D721Med (cell line): ENCODE measurements at regions not wholly inside any gene's neighbourhood (a gene's known extent, or its start where the extent isn't known, plus 50 kb on each side); places are given as distances from the start of the nearest gene placed in this dataset.
"Not testable (repeated sequence)": the region's sequence is repeated elsewhere in the genome, so short reads cannot be mapped to it uniquely, and the experiment has no call there.

Experiments used
- DNase-seq: peaks from one replicate; pipeline ENCODE4 v3.0.0; 2011; ENCODE audit warnings: low spot score; ENCODE audit not compliant: insufficient read length
- FAIRE-seq: peaks from 2 replicates; lab custom pipeline; 2011; peaks lifted over from hg19 to GRCh38; lab: Jason Lieb, UNC
- TF ChIP-seq, protein P1 (sequence below): IDR thresholded peaks from 2 replicates; pipeline ENCODE4 v1.5.1; 2012; ENCODE audit warnings: mild to moderate bottlenecking, control low read depth; ENCODE audit not compliant: insufficient read depth; ENCODE audit errors: missing control alignments

GRCh38 chr21:18722193-18722592 lies 318.6 kb upstream of the TMPRSS15 start:
- TF ChIP-seq, protein P1, sequence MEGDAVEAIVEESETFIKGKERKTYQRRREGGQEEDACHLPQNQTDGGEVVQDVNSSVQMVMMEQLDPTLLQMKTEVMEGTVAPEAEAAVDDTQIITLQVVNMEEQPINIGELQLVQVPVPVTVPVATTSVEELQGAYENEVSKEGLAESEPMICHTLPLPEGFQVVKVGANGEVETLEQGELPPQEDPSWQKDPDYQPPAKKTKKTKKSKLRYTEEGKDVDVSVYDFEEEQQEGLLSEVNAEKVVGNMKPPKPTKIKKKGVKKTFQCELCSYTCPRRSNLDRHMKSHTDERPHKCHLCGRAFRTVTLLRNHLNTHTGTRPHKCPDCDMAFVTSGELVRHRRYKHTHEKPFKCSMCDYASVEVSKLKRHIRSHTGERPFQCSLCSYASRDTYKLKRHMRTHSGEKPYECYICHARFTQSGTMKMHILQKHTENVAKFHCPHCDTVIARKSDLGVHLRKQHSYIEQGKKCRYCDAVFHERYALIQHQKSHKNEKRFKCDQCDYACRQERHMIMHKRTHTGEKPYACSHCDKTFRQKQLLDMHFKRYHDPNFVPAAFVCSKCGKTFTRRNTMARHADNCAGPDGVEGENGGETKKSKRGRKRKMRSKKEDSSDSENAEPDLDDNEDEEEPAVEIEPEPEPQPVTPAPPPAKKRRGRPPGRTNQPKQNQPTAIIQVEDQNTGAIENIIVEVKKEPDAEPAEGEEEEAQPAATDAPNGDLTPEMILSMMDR, result no peak
- FAIRE-seq, result no peak

GRCh38 chr21:18723171-18723570 lies 319.6 kb upstream of the TMPRSS15 start:
- no peak for FAIRE-seq
- TF ChIP-seq, protein P1, result no peak

More at GRCh38 chr21:18722193-18722592, 318.6 kb upstream of the TMPRSS15 start:
- DNase-seq, result no peak

GRCh38 chr21:18725653-18726052 lies 322.1 kb upstream of the TMPRSS15 start:
- no peak for FAIRE-seq
- no peak for DNase-seq
- TF ChIP-seq, protein P1, result no peak

More at GRCh38 chr21:18723171-18723570, 319.6 kb upstream of the TMPRSS15 start:
- DNase-seq, result no peak

GRCh38 chr21:18741954-18742353 lies 338.4 kb upstream of the TMPRSS15 start:
- TF ChIP-seq, protein P1, result no peak
- DNase-seq, result no peak
- FAIRE-seq, result no peak

GRCh38 chr21:18743531-18743930 lies 339.9 kb upstream of the TMPRSS15 start:
- DNase-seq (no peak), FAIRE-seq (no peak)
- TF ChIP-seq, protein P1, result no peak

DNA sequence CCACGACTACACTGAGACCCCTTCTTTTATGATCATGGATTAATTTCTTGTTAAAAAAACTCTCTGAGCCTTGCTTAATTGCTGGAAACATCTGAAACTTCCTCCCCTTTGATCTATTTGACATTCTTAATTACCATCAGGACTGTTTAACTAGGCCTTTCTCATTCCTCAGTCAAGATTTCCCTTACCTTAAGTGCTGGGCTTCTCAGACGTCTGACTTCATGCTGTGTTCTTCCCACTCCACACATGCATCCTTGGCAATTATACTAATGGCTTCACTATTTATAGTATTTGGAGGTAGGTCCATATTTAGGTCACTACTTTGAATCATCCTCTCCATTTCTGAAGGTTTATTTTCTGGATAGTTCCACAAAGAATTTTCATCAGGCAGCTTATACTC lies 341.3 kb upstream of the TMPRSS15 start:
- DNase-seq (no peak), FAIRE-seq (no peak)
- TF ChIP-seq, protein P1, result no peak

DNA sequence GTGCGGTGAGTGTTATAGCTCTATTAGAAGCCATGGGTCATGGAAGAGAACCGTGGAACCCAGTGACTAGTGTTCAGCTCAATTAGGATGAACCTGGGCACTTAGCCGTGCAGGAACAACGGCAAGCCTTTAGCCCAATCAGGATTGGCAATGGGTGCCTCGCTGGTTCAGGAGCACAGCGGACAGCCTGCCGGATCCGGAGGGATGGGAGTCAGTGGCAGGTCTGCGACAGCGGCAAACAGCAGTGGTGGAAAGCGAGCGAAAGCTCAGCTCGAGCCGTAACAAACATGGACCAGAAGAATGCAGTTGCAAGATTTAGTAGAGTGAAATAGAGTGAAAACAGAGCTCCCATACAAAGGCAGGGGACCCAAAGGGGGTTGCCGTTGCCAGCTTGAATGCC lies 349.3 kb upstream of the TMPRSS15 start:
- FAIRE-seq, DNase-seq: not testable (repeated sequence)

- FAIRE-seq, DNase-seq: not testable (repeated sequence)
These were observed 352.7 kb upstream of the TMPRSS15 start for GRCh38 chr21:18756272-18756671.
